ENCODE measurements at regions not wholly inside any gene's neighbourhood (a gene's known extent, or its start where the extent isn't known, plus 50 kb on each side); places are given as distances from the start of the nearest gene placed in this dataset.

DNA sequence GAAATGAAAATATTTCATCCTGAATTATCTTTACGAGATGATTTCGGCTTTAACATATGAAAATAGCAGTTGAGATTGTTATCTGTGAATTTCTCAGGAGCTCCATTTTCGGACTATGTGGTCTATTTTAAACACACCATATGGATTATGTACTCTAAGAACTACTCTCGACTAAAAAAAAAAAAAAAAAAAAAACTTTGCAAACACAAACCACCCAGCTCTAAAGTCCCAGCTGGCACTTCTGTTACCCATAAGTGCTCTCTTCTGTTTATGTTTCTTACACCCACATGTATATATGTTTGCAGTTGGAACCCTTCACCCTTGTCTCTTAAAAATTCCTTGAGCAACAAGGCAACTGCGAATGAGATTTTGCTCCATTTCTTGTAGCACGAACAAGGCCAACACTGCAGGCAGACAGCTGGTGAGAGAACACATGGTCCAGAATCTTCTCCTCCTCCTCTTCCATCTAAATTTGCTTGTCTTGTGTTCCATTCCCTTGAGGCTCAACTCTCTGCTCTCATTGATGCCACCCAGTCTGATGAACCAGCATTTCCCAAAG is 172.7 kb upstream of the HCCS start:
- FAIRE-seq (no peak), DNase-seq (ENCODE audit: extremely low spot score, insufficient read length, low read depth) (no peak)

DNA sequence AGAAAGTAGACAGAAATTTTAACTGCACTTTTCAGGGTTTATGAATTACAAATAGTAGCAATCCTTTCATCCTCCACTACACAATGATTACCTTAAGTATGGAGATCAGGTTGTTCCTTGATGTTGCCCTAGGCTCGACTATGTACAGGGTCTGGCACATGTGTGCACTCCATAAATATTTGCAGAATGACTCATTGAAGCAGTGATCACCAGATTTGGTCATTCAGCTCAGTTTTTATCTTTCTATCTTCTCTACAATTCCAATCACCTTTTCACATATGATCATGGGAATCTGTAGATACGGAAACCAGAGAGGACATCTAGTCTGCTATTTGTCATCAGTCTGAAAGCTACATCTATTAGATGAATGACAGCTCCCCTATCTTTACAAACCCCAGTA is 171.7 kb upstream of the HCCS start:
- no peak for FAIRE-seq
- no peak for DNase-seq (ENCODE audit: extremely low spot score, insufficient read length, low read depth)

- no peak for FAIRE-seq
These were observed 166.8 kb upstream of the HCCS start for GRCh38 chrX:10944136-10944885.

GRCh38 chrX:10945498-10945897 is 165.6 kb upstream of the HCCS start:
- FAIRE-seq (no peak), DNase-seq (ENCODE audit: extremely low spot score, insufficient read length, low read depth) (no peak)

More at GRCh38 chrX:10944136-10944885, 166.8 kb upstream of the HCCS start:
- no peak for DNase-seq (ENCODE audit: extremely low spot score, insufficient read length, low read depth)

DNA sequence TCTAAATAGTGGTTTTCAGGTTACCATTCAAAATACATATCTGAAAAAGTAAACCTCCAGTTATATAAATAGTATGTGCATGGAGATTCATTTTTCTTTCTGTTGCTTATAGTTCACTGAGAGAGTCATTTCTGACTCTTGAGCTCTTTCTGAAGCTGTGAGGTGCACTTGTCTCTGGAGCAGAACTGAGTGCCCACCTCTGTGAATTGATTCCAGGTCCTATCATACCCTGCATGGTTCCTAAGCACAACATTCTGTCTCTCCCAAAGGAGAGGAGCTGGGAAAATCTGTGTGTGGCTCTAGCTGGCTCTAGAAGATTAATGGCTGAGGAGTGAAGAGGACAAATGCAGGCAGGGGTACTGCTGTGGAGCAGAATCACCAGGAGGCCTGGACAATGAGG is 161.6 kb upstream of the HCCS start:
- no peak for FAIRE-seq
- DNase-seq (ENCODE audit: extremely low spot score, insufficient read length, low read depth): no peak

DNA sequence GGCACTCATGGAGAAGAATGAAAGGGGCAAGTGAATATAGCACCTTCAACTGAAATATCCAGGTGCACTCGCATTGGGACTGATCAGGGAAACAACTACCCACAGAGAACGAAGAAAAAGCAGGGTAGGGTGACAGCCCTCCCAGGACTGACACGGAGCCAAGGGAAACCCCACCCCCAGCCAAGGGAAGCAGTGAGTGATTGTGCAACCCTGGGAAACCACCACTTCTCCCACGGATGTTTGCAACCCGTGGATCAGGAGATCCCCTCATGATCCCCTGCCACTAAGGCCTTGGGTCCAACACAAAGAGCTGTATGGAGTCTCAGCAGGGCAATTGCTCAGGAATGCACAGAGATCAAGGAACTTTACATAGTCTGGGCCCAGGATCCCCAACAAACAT is 158.5 kb upstream of the HCCS start:
- no peak for DNase-seq (ENCODE audit: extremely low spot score, insufficient read length, low read depth)
- no peak for FAIRE-seq

- FAIRE-seq (no peak), DNase-seq (ENCODE audit: extremely low spot score, insufficient read length, low read depth) (no peak)
These were observed 145.8 kb upstream of the HCCS start for GRCh38 chrX:10965174-10965798.

DNA sequence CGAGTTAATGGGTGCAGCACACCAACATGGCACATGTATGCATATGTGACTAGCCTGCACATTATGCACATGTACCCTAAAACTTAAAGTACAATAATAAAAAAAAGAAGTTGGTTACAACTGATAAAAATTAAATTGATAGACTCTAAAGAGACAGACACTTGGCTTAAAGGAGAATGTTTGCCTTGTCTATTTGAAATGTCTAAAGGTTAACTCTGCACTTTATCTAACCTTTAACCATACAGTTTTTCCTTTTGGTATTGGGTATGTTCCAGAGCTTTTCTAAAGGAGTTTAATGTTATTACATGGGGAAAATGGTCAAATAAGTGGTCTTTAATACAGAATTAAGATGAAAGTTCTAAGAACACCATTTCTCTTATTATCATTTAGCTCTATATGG is 145.1 kb upstream of the HCCS start:
- FAIRE-seq: no peak

DNA sequence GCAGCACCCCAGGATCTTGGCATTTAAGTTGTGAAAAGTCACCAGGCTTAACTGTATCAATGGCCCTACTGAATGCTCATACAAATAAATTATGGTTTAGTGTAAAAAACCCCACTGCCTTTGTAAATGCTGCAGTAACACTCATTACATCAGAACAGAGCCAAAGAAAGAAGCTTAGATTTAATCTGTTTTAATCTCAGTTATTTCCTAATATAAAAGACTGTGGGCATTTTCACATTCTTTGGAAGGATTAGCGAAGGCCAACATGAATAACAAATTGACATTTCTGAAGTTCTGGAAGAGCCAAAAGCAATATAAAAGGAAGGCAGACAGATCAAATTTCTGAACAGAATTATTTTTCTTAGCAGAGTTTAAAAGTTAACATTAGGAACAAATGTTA is 140.0 kb upstream of the HCCS start:
- FAIRE-seq (no peak), DNase-seq (ENCODE audit: extremely low spot score, insufficient read length, low read depth) (no peak)

More for the DNA sequence above, 145.1 kb upstream of the HCCS start:
- no peak for DNase-seq (ENCODE audit: extremely low spot score, insufficient read length, low read depth)

DNA sequence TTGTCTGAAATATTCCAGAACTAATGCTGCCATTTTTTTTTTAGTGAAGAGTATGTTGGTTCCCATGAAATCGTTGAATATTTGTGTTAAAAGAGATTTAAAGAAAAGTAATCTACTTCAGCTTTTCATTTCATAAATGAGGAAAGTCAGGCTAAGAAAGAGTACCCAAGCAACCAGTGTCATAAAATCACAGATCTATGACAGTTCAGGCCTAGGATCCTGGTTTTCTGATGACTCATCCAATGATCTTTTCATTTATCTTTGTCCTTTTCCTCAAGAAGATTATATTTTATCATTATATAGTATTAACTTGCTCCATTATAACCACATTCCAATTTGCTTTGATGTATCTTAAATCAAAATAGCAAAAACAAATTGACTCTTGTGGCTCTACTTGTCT is 139.4 kb upstream of the HCCS start:
- DNase-seq (ENCODE audit: extremely low spot score, insufficient read length, low read depth): no peak
- FAIRE-seq: no peak

GRCh38 chrX:10972706-10973105 is 138.4 kb upstream of the HCCS start:
- FAIRE-seq: no peak
- DNase-seq (ENCODE audit: extremely low spot score, insufficient read length, low read depth): no peak

- no peak for DNase-seq (ENCODE audit: extremely low spot score, insufficient read length, low read depth)
- FAIRE-seq: no peak
These were observed 136.2 kb upstream of the HCCS start for GRCh38 chrX:10974920-10975319.

DNA sequence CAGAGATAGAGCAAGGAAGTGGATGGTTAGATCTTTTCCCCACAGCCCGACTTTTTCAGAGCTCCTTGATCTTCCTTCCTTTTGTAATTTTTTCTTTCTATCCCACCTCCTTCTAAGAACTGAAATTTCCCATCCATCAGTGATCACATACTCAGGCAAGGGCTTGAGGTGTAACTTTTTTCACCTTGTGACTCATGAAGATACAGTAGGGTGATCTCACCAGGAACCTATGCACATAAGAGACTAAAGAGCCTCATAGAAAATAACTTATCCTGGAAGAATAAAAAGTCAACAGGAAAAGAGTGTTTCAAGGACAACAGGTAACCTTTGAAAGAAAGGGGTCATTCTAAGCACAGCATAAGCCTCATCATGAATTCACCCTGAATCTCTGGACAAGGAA is 131.2 kb upstream of the HCCS start:
- DNase-seq (ENCODE audit: extremely low spot score, insufficient read length, low read depth) (no peak), FAIRE-seq (no peak)

GRCh38 chrX:10981506-10981905 is 129.6 kb upstream of the HCCS start:
- FAIRE-seq: no peak

GRCh38 chrX:10983526-10983925 is 127.6 kb upstream of the HCCS start:
- FAIRE-seq (no peak), DNase-seq (ENCODE audit: extremely low spot score, insufficient read length, low read depth) (no peak)

More at GRCh38 chrX:10981506-10981905, 129.6 kb upstream of the HCCS start:
- DNase-seq (ENCODE audit: extremely low spot score, insufficient read length, low read depth): no peak

GRCh38 chrX:10984213-10984612 is 126.9 kb upstream of the HCCS start:
- DNase-seq (ENCODE audit: extremely low spot score, insufficient read length, low read depth) (no peak), FAIRE-seq (no peak)

DNA sequence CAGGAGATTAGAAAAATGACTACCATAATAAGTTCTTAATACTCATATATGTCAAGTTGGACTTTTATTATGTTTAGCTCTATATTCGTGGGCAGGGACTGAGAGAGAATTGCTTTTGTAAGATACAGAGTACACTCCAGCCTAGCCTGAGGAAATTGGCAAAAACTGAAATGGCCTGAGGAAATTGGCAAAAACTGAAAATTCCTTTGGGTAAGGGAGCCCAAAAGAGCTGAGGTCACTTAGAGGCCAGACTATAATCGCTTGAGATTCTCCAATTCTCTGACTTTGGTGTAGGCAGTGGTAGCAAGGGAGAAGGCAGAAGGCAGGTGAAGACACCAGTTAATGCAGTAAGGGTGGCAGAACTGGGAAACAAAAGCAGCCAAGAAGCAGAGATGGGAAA is 124.5 kb upstream of the HCCS start:
- FAIRE-seq (no peak), DNase-seq (ENCODE audit: extremely low spot score, insufficient read length, low read depth) (no peak)

GRCh38 chrX:10988653-10989052 is 122.5 kb upstream of the HCCS start:
- FAIRE-seq (no peak), DNase-seq (ENCODE audit: extremely low spot score, insufficient read length, low read depth) (no peak)

DNA sequence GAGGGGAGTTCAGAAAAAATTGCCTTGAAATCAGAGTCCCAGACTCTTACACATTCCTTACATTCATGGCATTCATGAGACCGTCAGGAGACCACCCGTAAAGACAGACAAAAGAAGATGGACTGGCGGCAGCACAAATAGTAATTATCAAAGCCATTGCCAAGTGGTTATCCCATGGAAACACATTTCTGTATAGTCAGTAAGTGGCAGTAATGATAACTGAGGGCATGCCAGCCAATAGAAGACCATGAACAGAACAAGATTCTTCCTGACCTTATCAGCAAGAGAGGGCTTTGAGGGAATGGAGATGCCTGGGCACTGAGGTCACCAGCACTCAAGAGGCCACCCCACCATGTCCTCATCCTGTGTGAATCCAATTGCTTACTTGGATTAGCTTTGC is 121.7 kb upstream of the HCCS start:
- FAIRE-seq (no peak), DNase-seq (ENCODE audit: extremely low spot score, insufficient read length, low read depth) (no peak)

GRCh38 chrX:10990418-10990817 is 120.7 kb upstream of the HCCS start:
- FAIRE-seq (no peak), DNase-seq (ENCODE audit: extremely low spot score, insufficient read length, low read depth) (no peak)

DNA sequence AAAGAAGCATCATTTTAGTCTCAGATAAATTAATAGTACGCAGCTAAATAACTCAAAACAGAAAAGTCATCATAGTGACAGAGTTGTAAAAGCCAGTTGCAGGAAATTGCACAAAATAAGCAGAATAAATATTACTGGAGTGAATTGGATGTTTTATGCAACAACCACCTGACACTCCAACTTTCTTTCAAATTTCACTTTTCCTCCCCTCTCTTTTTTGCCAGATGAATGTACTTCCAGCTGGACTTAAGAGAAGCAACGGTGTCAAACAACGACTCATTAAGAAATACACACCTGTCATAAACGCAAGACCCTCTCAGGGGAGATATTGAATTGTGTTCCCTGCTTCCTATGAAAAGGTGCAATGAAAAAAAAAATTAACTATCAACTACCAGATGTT is 120.2 kb upstream of the HCCS start:
- FAIRE-seq: no peak
- DNase-seq (ENCODE audit: extremely low spot score, insufficient read length, low read depth): no peak

DNA sequence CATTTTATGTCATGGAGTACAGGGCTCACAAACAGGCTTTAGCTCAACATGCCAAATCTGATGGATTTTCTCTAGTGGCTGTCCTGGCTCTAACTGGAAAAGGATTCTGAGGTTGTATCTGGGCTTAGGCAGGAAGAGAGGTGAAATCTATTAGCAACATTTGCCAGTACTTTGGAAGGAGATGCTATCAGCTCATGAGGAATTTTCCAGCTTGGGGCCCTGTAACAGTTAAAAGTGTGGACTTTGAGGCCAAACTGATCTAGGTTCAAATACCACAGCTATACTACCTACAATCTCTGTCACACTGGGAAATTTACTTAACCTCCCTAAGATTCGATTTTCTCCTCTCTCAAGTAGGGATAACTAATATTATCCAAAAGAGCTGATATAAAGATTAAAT is 119.0 kb upstream of the HCCS start:
- FAIRE-seq (no peak), DNase-seq (ENCODE audit: extremely low spot score, insufficient read length, low read depth) (no peak)

Measured in GM18507 (cell line).